ENCODE measurements at regions not wholly inside any gene's neighbourhood (a gene's known extent, or its start where the extent isn't known, plus 50 kb on each side); places are given as distances from the start of the nearest gene placed in this dataset.
"Not testable (repeated sequence)": the region's sequence is repeated elsewhere in the genome, so short reads cannot be mapped to it uniquely, and the experiment has no call there.

- H3K27ac Mint-ChIP-seq (ENCODE audit: unreplicated experiment) = no peak overlapping the region
- H3K4me3 Mint-ChIP-seq (ENCODE audit: unreplicated experiment) = no peak overlapping the region
- H3K27me3 Mint-ChIP-seq (ENCODE audit: unreplicated experiment) = no peaks in the 10 kb centered on the region
- no peaks in the 10 kb centered on the region for H3K4me1 Mint-ChIP-seq (ENCODE audit: unreplicated experiment)
- no peak for DNase-seq (ENCODE audit: extremely low spot score, unreplicated experiment)
- H3K9me3 Mint-ChIP-seq (ENCODE audit: unreplicated experiment) = peaks cover 6% of the 10 kb centered on the region
- no peak for TF ChIP-seq CTCF (IDR thresholded peaks at IDR 0.05)
- peaks cover 4% of the 10 kb centered on the region for H3K36me3 Mint-ChIP-seq (ENCODE audit: unreplicated experiment)
These were observed 512.7 kb downstream of the IRS1 start for GRCh38 chr2:226286916-226287315.

DNA sequence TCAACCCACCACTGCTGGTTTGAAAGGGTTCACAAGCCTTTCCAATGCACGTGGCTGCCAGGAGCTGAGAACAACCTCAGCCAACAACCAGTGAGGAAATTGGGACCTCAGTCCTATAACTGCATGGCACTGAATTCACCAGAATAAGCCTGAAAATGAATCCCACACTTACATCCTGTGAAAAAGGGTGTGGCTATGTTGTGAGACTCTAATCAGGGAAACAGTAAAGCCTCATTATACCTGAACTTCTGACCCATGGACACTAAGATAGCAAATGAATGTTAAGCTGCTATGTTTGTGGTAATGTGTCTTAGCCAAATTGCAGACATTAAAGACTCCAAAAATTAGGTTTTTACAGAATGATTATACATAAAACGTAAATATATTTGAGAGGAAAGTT, 515.8 kb downstream of the IRS1 start:
- Mint-ChIP-seq H3K4me1 (ENCODE audit: unreplicated experiment) (no peaks in the 10 kb centered on the region), H3K4me3 (ENCODE audit: unreplicated experiment) (no peak overlapping the region), H3K27me3 (ENCODE audit: unreplicated experiment) (no peaks in the 10 kb centered on the region), H3K27ac (ENCODE audit: unreplicated experiment) (no peak overlapping the region), H3K9me3 (ENCODE audit: unreplicated experiment) (peaks cover 4% of the 10 kb centered on the region), H3K36me3 (ENCODE audit: unreplicated experiment) (no peaks in the 10 kb centered on the region)
- DNase-seq (ENCODE audit: extremely low spot score, unreplicated experiment) = no peak
- TF ChIP-seq CTCF (IDR thresholded peaks at IDR 0.05) = no peak

- H3K36me3 Mint-ChIP-seq (ENCODE audit: unreplicated experiment) = no peaks in the 10 kb centered on the region
These were observed 517.5 kb downstream of the IRS1 start for GRCh38 chr2:226282151-226282550.

GRCh38 chr2:226280136-226280535, 519.5 kb downstream of the IRS1 start:
- H3K9me3 Mint-ChIP-seq (ENCODE audit: unreplicated experiment); H3K27me3 Mint-ChIP-seq (ENCODE audit: unreplicated experiment); DNase-seq (ENCODE audit: extremely low spot score, unreplicated experiment); H3K4me1 Mint-ChIP-seq (ENCODE audit: unreplicated experiment); H3K36me3 Mint-ChIP-seq (ENCODE audit: unreplicated experiment); H3K4me3 Mint-ChIP-seq (ENCODE audit: unreplicated experiment); H3K27ac Mint-ChIP-seq (ENCODE audit: unreplicated experiment): not testable (repeated sequence)

More at GRCh38 chr2:226282151-226282550, 517.5 kb downstream of the IRS1 start:
- H3K4me3 Mint-ChIP-seq (ENCODE audit: unreplicated experiment) = no peak overlapping the region
- H3K27me3 Mint-ChIP-seq (ENCODE audit: unreplicated experiment) = no peaks in the 10 kb centered on the region
- peaks cover 4% of the 10 kb centered on the region for H3K9me3 Mint-ChIP-seq (ENCODE audit: unreplicated experiment)
- no peak for TF ChIP-seq CTCF (IDR thresholded peaks at IDR 0.05)
- no peak for DNase-seq (ENCODE audit: extremely low spot score, unreplicated experiment)
- H3K4me1 Mint-ChIP-seq (ENCODE audit: unreplicated experiment) = no peaks in the 10 kb centered on the region
- H3K27ac Mint-ChIP-seq (ENCODE audit: unreplicated experiment) = no peak overlapping the region

DNA sequence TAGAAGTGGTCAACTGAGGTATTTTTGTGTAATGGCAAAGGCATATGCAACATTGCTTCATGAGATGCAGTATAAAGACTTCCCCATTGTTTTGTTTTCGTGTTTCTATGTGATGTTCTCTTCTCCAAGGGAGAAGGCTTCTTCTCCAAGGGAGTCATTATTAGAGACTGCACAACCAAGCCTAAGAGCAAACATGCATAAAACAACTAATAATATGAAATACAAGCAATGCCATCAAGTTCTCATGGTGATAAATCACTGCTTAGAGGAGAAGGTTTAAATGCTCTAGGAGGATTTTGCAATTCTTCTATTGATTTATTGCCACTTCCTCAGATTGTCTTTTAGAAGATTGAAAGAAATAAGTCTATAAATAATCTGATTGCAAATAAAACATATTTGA, 524.4 kb downstream of the IRS1 start:
- no peaks in the 10 kb centered on the region for H3K27me3 Mint-ChIP-seq (ENCODE audit: unreplicated experiment)
- no peaks in the 10 kb centered on the region for H3K9me3 Mint-ChIP-seq (ENCODE audit: unreplicated experiment)
- TF ChIP-seq CTCF (IDR thresholded peaks at IDR 0.05) = no peak
- no peaks in the 10 kb centered on the region for H3K36me3 Mint-ChIP-seq (ENCODE audit: unreplicated experiment)
- no peak overlapping the region for H3K27ac Mint-ChIP-seq (ENCODE audit: unreplicated experiment)
- DNase-seq (ENCODE audit: extremely low spot score, unreplicated experiment) = no peak
- H3K4me3 Mint-ChIP-seq (ENCODE audit: unreplicated experiment) = no peak overlapping the region
- no peaks in the 10 kb centered on the region for H3K4me1 Mint-ChIP-seq (ENCODE audit: unreplicated experiment)

GRCh38 chr2:226274143-226274542, 525.5 kb downstream of the IRS1 start:
- Mint-ChIP-seq H3K9me3 (ENCODE audit: unreplicated experiment) (no peaks in the 10 kb centered on the region), H3K27me3 (ENCODE audit: unreplicated experiment) (no peaks in the 10 kb centered on the region), H3K4me3 (ENCODE audit: unreplicated experiment) (no peak overlapping the region), H3K27ac (ENCODE audit: unreplicated experiment) (no peak overlapping the region), H3K4me1 (ENCODE audit: unreplicated experiment) (no peaks in the 10 kb centered on the region), H3K36me3 (ENCODE audit: unreplicated experiment) (no peaks in the 10 kb centered on the region)
- no peak for DNase-seq (ENCODE audit: extremely low spot score, unreplicated experiment)
- no peak for TF ChIP-seq CTCF (IDR thresholded peaks at IDR 0.05)

All from osteocyte (in vitro differentiated cells).